ENCODE measurements at regions not wholly inside any gene's neighbourhood (a gene's known extent, or its start where the extent isn't known, plus 50 kb on each side); places are given as distances from the start of the nearest gene placed in this dataset.

GRCh38 chr6:120378582-120379220 lies 955.6 kb downstream of the TBC1D32 start:
- Histone ChIP-seq H3K9ac (replicated peaks in 1 of 4; ENCODE audit: extremely low read depth in 1 of 4, low read depth in 3 of 4, low read length in 3 of 4) (no peak overlapping the region), H3K23ac (ENCODE audit: insufficient read length) (no peak overlapping the region), H3K9me3 (ENCODE audit: insufficient read depth in 2 of 2, low read depth in 1 of 2, low read length in 1 of 2) (no peaks in the 10 kb centered on the region), H2BK20ac (ENCODE audit: low read length) (no peak overlapping the region), H3K36me3 (ENCODE audit: control insufficient read depth in 2 of 4, insufficient read depth in 4 of 4, low read length in 3 of 4) (no peaks in the 10 kb centered on the region), H3K14ac (ENCODE audit: insufficient read length) (no peak overlapping the region), H2AK5ac (ENCODE audit: low read depth, low read length) (no peak overlapping the region), H4K91ac (replicated peaks; ENCODE audit: insufficient read length, low read length) (no peak overlapping the region), H3K27me3 (replicated peaks in 1 of 4; ENCODE audit: control insufficient read depth in 3 of 4, extremely low read depth in 1 of 4, insufficient read depth in 3 of 4, low read length in 3 of 4) (no peaks in the 10 kb centered on the region), H2BK15ac (ENCODE audit: low read length) (no peak overlapping the region), H3K23me2 (ENCODE audit: low read depth, low read length) (no peaks in the 10 kb centered on the region), H3K4me2 (ENCODE audit: insufficient read depth in 1 of 2, low read depth in 2 of 2, low read length in 2 of 2) (no peak overlapping the region), H3K4ac (replicated peaks; ENCODE audit: insufficient read length, low read depth, low read length) (no peak overlapping the region), H3K4me3 (ENCODE audit: extremely low read depth in 1 of 4, insufficient read depth in 2 of 4, low read depth in 3 of 4, low read length in 4 of 4) (no peak overlapping the region), H3K4me1 (replicated peaks in 1 of 4; ENCODE audit: control insufficient read depth in 3 of 4, insufficient read depth in 4 of 4, low read length in 3 of 4) (no peaks in the 10 kb centered on the region), H3K79me2 (ENCODE audit: control insufficient read depth in 1 of 2, insufficient read depth in 2 of 2, low read length in 2 of 2) (no peaks in the 10 kb centered on the region), H2BK5ac (ENCODE audit: low read depth, low read length) (no peak overlapping the region), H4K5ac (ENCODE audit: insufficient read length, low read depth, low read length) (no peak overlapping the region), H2BK120ac (replicated peaks; ENCODE audit: low read depth, low read length) (no peak overlapping the region), H2AFZ (ENCODE audit: low read length) (no peak overlapping the region), H3K79me1 (ENCODE audit: low read depth, low read length) (no peaks in the 10 kb centered on the region), H4K20me1 (replicated peaks in 1 of 2; ENCODE audit: control insufficient read depth in 1 of 2, insufficient read depth in 2 of 2, low read length in 2 of 2) (no peaks in the 10 kb centered on the region), H3K27ac (ENCODE audit: low read depth, low read length) (no peak overlapping the region), H3K56ac (replicated peaks; ENCODE audit: insufficient read length, low read depth, low read length) (no peak overlapping the region), H2BK12ac (ENCODE audit: low read depth, low read length) (no peak overlapping the region), H4K8ac (ENCODE audit: extremely low read depth, insufficient read depth, low read length) (no peak overlapping the region), H3K18ac (ENCODE audit: extremely low read depth, low read length) (no peak overlapping the region)
- WGBS, 2 experiments (ENCODE audit: extremely low coverage in 1 of 2, insufficient coverage in 1 of 2, insufficient read length in 1 of 2, insufficient replicate concordance in 2 of 2, low coverage in 1 of 2, low lambda C conversion rate in 2 of 2, missing lambda C conversion rate in 1 of 2), result 40% methylated on average over 3 of the region's 3 CpGs; no CpG with 5 or more reads in 1 of the 2 experiments
- DNase-seq (ENCODE audit: low read depth in 1 of 2, low spot score in 2 of 2) (no peak), FAIRE-seq (no peak)
- ChIA-PET POLR2A (ENCODE audit: partially characterized antibody) (no interaction called here), CTCF (ENCODE audit: partially characterized antibody) (interaction anchor here (0.7 to 1.5 kb wide), 4 partner anchors 9 to 420 kb away, joined by 3 read pairs; no protein-coding TSS in a partner anchor)
- TF ChIP-seq YY1 (IDR thresholded peaks at IDR 0.05; ENCODE audit: low read depth, low read length), result no peak
- no peak for TF ChIP-seq GABPA (IDR thresholded peaks at IDR 0.05; ENCODE audit: borderline replicate concordance, insufficient read depth, low read length)
- TF ChIP-seq PHF8 (conservative IDR thresholded peaks at IDR 0.05; ENCODE audit: low read depth, low read length), result no peak
- no peak for TF ChIP-seq MAX (IDR thresholded peaks at IDR 0.05)
- TF ChIP-seq TAF7 (optimal IDR thresholded peaks at IDR 0.05; ENCODE audit: borderline replicate concordance, low read depth, low read length), result peak; percentile 18
- TF ChIP-seq SIRT6 (IDR thresholded peaks at IDR 0.05; ENCODE audit: low read length), result no peak
- peak in 2 of 3 experiments; percentile 75 to 98; a peak in 3 of 4 replicates for TF ChIP-seq CTCF (IDR thresholded peaks at IDR 0.05; ENCODE audit: control extremely low read depth in 1 of 3, insufficient read depth in 1 of 3, low read depth in 1 of 3, low read length in 3 of 3)
- TF ChIP-seq CHD2 (IDR thresholded peaks at IDR 0.05; ENCODE audit: low read length), result no peak
